Activated T-cell treated with anti-CD3 and anti-CD28 coated beads for 48 hours (primary cell): ENCODE measurements at regions not wholly inside any gene's neighbourhood (a gene's known extent, or its start where the extent isn't known, plus 50 kb on each side); places are given as distances from the start of the nearest gene placed in this dataset.
"Not testable (repeated sequence)": the region's sequence is repeated elsewhere in the genome, so short reads cannot be mapped to it uniquely, and the experiment has no call there.

Experiments used
- DNase-seq: peaks from one replicate; pipeline ENCODE4 v3.0.0-alpha.2; 2020; ENCODE audit warnings: low read depth

DNA sequence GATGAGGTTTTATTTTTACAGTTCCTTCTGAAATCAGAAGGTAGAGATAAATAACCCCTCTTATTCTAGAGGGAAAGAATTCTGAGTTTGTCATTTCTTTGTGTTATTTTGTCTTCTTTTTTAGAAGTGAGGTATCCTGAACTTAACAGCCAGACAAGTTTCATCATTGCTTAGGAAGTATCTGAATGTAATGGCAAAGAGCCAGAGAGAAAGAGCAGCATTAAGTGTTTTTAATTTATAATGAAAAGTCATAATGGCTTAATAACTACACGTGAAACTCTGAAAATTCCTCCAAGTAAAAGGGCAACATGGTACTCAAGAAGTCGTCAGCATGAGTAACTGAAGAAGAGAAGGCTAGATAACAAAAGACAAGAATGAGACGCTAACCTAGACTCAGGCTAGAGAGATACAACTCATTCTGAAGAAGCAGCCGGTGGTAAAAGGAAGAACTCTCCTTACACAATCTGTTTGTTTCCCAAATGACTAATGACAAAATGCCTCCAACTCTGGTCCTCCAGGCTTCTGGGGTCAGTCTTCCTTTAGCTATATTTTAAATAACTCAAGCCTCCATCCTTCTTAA, 116.2 kb upstream of the NECTIN3 start:
- no peak for DNase-seq

DNA sequence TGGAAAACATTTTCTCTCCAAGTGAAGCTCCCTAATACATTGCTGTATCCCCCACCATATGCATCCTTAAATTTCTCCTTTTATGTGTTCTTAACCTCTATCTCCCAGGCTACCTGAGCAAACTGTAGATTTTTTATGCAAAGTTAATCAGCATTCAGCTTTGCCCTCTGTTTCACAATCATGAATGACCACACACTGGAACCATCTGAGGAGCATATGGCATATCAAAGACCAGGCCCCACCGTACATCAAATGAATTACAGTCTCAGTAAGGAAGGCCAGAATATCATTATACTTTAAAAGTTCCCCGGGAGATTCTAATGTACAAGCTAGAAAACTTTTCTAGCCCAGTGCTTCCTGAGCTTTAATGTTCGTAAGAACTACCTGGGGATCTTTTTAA, 115.5 kb upstream of the NECTIN3 start:
- no peak for DNase-seq

DNA sequence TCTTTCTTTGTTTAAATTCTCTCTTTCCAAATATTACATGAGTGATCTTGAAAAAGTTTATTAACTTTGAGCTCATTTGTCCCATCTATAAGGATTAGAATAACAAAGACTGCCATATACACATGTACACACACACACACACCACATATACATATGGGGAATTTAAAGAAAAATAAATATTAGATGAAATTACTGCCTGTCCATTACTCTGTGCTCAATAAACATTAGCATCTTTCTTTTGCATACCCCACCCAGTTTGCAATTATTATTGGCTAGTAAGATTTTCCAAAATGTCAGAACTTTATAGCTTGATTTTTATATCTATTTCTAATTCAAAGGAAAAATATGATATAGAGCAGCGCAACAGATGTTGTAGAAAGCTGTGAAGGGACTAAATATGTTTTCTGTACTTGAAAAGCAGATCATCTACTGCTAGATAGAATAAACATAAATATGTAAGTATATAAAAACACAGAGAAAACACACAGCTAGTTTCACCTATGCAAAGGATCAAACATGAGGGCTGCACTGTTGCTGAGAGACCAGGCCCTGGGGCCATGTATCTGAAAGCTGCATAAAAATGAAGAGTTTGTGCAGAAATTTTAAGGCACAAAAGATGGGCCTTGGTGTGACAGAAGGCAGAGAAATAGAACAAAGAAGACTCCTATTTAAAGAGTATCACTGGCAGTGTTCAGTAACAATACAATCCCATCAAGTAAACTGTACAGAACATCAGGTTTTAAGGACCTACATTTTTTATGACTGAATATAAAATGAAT, 114.2 kb upstream of the NECTIN3 start:
- no peak for DNase-seq

DNA sequence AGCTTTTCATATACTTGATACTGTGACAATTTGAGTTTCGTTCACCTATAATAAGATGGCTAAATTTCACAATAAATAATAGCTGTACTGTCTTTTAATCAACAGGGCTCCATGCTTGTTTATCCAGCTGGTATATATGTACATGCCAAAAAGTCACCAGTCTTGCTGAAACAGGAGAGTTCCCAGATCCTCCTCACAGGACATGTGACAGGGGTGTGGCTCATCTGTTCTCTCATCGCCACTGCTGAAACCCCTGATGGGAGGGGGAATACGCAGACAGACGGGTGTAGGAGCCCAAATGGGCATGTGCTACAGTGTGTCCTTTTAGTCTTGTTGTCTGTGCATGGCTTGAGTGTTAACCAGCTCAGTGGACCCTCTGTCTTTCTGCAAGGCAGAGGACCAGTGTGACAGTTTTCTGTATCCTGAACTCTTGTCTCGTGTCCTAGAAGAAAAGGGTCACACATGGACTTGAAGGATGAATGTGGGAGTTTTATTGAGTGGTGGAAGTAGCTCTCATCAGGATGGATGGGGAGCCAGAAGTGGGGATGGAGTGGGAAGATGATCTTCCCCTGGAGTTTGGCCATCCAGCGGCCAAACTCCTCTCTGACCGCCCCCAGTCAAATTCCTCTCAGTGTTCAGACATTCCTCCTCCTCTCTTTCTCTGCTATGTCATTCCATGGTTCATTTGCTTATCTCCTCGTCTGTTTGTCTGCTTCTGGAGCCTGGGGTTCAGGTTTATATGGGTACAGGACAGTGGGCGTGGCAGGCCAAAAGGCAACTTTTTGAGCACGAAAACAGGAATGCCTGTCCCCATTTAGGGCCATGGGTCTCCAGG, 113.1 kb upstream of the NECTIN3 start:
- DNase-seq, result no peak

DNA sequence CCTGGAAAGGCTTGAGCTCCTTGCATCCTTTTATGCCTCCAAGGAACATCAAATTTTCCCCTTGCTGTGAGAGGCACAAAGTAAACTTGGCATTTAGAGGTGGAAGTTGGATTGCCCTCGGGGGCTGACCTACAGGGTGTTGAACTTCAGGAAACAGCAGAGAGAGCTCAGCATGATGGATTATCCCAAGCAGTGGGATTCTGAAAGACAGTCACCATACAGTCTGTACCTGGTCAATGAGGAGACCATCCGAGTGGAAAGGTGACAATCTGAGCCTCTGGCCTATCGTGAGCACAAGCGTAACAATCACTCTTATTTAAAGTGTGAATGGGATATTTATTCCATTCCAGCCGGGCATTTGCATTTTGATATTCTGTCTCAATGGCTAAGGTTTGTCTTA, 105.6 kb upstream of the NECTIN3 start:
- DNase-seq, result no peak

DNA sequence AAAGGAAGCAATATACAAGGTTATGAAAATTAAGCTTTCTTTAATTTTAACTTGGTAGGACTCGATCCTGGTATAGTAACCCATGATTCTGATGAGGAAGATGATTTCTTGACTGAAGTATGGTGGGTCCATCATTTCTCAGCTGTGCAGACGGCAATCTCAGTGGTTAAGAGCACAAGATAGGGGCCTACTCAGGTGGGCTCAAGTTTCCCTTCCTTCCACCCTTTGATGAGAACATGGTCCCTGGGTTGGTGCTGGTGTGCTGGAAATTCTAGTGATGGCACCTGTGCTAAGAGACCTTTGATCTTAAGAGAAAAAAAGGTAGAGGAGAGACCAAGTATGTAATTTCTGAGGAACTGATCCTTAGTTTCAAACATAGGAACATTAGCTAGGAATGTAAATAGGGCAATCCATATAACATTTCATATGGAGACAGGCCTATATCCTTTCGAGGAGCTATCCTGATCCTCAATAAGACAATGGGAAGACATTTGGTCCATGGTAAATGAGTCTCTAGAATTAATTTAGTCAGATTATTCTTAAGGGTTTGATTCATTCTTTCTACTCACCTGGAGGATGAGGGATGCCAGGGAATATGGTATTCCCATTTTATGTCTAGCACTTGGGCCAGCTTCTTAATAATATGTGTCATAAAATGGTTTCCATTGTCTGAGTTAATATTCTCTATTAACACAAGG, 104.5 kb upstream of the NECTIN3 start:
- no peak for DNase-seq

DNA sequence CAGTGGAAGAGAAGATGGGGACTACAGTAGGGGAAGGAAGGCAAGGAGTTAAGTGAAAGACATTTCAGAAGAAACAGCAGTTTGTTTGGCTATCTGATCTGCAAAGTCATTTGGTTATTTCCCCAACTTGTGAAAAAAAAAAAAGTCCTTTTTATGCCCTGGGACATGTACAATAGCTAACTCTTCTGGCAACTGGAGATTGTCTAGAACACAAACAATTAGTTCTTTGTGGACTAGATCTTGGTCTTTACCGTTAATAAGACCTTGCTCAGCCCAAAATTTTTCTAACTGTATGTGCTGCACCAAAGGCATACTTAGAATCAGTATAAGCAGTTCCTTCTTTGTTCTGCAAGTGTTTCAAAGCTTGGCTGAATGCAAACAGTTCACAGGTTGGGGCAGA, 103.5 kb upstream of the NECTIN3 start:
- no peak for DNase-seq

DNA sequence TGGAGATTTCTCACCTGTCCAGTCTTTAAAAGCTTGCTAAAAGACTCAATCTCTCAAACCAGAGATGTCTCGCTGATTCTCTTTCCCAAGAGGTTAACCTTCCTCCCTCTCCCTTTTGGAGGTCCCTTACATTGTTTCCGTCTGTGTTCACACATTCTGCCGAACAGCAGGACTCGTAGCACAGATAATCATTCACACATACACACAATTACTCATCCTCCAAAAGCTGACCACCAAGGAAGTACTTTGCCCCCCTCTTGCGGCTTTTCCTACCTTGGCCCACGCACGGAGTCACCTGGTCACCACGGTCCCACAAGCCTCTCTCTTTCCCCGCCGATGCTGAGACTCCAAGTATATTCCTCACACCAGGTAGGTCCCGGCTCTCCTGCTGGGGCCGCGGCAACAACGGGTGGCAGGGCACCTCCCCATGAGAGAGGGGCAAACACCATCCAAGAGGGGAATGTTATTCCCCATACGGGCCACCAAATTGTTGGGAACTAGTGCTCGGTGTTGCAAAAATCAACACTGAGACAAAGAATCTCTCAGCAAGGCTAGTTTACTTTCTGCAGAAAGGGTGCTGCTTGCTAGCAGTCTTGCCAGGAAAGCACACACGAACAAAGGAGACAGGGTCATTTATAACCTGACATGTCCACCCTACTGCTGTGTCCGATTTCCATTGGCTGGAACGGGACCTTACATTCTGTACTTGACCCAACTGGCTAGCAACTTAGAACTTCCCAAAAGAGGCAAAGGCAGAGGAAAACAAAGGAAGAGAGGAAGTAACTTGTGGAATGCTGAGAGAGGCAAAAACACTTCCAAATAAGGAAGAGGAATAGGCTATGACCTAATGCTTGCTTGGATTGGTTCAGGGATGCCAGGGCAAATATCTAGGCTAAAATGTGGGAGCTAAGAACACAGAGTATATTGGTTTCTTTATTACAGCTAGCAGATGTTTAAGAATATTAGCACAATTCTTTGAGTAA, 102.1 kb upstream of the NECTIN3 start:
- no peak for DNase-seq

DNA sequence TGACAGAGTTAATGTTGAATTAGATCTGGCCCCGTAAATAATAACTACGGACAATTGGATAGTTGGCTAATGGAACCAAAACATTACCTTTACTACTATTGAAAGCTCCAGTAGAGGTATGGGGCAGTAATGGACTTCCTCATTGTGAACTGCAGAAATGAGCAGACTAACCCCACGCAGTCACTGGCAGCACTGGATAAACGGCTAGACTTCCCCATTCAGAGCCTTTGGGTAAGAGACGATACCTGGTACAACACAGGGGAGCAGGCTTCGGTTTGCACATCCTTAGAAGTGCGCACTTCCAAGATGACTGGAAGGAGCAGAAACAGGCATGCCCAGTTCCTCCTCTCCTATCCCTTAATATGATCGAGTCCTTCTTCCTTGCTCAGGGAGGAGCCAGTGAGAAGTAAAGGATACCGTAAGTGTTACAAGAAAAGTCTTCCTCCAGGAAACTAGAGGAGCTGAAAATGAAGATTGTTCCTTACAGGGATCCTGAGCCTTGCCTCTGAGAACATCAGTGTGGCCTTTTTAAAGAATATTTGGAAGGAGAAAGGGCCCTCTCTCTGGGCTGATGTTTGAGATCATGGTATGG, 100.5 kb upstream of the NECTIN3 start:
- no peak for DNase-seq

DNA sequence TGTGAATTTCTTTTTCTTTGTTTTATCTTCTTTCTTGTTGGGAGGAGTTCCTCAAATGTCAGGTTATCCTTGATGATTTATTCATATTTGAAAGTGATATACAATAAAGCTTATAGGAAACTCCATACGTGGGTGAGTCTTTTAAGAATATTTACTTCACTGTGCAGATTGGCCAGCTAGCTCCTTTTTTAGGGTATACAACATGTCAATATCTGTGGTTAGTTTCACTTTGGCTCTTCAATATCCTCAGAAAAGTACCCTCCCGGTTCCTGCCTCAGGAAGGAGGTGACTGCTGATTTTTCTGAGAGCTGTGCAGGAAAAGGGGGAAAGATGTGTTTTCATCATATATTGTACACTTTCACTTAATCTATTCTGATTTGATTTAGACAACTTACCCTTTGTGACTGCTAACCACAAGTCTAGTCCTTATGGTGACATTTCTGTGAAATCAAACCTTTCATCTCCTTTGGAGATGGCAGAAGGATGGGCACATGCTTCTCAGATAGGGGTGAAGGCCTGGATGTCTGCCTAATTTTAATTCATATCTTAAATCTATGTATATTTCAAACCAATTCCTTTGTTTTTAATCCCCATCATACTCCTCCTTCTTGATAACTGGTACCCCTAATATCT, 98.2 kb upstream of the NECTIN3 start:
- no peak for DNase-seq

DNA sequence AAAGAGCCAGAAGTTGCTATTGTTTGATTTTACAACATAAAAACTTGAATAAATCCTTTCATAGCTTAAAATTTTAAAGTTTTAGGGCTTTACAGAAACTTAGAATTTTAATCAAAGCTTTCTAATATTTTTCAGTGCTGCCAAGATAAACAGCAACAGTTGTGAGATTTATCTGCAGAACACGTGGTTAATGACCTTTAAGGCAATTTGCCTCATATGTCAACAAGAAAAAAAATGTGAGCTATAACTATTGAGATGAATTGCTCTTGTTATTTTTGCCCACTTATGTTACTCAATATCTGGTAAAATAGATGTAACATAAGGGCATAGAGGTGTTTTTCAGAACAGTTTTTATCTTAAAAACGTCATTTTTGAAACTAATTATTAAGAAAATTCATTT, 96.7 kb upstream of the NECTIN3 start:
- DNase-seq, result no peak

DNA sequence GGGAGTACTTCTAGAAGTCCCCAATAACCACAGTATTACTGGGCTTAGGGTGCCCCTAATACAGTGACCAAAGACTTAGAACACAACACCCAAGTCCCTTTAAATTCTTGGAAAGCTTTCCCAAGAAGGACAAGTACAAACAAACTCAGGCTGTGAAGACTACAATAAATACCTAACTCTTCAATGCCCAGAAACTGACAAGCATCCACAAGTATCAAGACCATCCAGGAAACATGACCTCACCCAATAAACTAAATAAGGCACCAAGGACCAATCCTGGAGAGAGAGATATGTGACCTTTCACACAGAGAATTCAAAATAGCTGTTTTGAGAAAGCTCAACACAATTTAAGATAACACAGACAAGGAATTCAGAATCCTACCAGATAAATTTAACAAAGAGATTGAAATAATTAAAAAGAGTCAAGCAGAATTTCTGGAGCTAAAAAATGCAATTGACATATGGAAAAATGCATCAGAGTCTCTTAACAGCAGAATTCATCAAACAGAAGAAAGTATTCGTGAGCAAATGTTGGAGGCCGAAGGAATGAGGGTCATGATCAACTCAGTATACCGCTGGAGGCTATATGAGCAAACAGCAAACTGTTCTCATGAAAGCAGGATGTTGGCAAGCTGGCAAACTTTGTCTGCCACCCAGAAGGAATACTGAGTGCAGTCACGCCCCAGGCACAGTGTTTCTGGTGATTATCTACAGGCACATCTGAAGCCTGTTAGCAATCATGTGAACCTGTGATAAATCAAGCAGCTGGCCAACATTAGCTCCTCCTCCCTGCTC, 87.0 kb upstream of the NECTIN3 start:
- DNase-seq, result no peak

DNA sequence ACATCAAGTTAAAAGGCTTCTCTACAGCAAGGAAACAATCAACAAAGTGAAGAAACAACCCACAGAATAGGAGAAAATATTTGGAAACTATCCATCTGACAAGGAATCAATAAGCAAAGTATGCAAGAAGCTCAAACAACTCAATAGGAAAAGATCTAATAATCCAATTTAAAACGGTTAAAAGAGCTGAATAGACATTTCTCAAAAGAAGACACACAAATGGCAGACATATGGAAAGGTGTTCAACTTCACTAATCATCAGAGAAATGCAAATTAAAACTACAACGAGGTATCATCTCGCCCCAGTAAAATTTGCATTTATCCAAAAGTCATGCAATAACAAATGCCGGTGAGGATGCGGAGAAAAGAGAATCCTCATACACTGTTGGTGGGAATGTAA, 82.2 kb upstream of the NECTIN3 start:
- no peak for DNase-seq

DNA sequence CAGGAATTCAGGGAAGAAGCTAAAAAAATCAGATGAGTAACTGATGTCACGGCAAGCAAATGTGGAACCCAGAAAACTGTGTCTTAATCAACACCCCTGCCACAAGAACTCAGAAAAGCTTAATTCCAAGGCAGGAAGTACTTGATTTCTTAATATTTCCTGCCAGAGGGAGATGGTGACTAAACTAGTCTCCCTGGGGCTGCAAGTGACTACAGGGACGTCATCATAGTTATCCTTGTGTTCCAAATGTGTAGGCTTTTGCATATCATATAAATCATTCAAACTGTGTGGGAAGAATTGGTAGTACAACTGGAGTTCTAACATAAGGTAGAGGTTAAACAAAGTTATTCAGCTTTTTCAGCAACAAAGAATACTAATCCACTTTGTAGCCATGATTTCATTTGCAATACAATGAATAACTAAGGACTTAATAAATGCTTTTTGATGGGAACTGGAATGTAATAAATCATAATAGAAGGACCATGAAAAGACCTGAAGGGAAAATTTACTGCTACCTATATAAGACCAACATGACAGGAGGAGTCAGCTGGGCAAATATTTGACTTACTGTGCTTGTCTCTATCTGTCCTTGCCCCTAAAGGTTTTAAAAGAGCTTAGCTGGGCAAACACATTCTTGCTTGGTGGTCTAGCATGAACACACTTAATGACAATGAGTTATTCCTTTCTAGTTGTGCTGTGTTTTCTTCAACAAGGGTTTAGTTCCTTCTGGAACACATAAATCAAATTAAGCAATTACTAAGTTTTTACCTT, 76.0 kb upstream of the NECTIN3 start:
- DNase-seq, result no peak

DNA sequence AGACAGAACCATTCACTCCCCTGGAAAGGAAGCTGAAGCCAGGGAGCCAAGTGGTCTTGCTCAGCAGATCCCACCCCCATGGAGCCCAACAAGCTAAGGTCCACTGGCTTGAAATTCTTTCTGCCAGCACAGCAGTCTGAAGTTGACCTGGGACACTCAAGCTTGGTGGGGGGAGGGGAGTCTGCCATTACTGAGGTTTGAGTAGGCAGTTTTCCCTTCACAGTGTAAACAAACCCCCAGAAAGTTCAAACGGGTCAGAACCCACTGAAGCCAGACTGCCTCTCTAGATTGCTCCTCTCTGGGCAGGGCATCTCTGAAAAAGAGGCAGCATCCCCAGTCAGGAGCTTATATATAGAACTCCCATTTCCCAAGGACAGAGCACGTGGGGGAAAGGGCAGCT, 72.8 kb upstream of the NECTIN3 start:
- DNase-seq, result not testable (repeated sequence)

DNA sequence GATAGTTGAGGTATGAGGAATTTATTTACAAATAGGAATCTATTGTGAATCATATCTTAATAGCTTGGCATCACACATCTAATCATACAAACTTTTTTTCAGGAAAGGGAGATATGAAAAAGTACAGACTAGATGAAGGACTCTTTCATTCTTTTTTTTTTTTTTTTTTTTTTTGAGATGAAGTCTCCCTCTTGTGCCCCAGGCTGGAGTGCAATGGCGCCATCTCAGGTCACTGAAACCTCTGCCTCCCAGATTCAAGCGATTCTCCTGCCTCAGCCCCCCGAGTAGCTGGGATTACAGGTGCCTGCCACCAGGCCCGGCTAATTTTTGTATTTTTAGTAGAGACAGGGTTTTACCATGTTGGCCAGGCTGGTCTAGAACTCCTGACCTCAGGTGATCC, 65.1 kb upstream of the NECTIN3 start:
- not testable (repeated sequence) for DNase-seq

DNA sequence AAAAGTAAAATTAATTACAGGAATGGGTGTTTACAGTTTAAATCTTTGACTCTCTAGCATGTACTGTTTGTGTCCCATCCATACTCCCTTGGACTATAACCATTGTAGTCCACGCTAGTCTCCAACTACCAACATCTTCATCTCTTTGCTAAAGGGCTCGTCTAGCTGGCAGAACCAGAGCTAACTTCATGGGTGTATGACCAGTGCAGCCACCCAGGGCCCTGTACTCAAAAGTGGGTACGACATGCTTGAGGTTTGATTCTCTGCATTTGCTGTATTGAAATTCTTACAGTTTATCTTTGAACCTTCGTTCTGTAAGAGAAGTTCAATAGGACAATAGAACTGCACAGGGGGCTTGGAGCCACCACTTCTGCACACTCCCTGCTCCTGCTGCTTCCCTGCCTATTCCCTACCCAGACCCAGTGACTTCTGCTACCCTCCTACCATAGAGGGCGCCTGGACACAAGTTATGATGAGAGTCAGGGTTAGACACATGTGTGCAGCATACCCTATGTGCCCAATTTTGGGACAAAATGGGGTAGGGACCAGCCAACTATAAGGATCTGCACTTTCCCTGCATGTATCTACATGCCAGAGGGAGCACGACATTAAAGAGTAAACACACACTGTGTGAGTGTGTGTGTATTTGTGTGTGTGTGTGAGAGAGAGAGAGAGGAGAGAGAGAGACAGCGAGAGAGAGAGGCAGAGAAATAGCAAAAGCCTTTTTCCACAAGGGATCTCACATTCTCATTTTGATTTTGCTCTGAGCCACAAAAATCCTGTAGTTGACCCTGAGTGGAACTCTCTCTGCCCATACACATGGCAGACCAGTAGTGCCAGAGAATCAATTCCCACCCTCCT, 59.0 kb upstream of the NECTIN3 start:
- no peak for DNase-seq
